Rectal smooth muscle tissue (tissue), 1 donor: ENCODE measurements at regions not wholly inside any gene's neighbourhood (a gene's known extent, or its start where the extent isn't known, plus 50 kb on each side); places are given as distances from the start of the nearest gene placed in this dataset.
"Not testable (repeated sequence)": the region's sequence is repeated elsewhere in the genome, so short reads cannot be mapped to it uniquely, and the experiment has no call there.

Source experiments
- H3K27ac ChIP-seq: one replicate; pipeline ENCODE4 v1.7.0; 2013; ENCODE audit warnings: low read depth, low read length, inconsistent platforms
- H3K27me3 ChIP-seq: one replicate; pipeline ENCODE4 v1.7.0; 2013; ENCODE audit warnings: low read length; ENCODE audit not compliant: control insufficient read depth, insufficient read depth
- H3K36me3 ChIP-seq: one replicate; pipeline ENCODE4 v1.7.0; 2013; ENCODE audit warnings: low read length; ENCODE audit not compliant: control insufficient read depth, insufficient read depth
- H3K4me1 ChIP-seq: one replicate; pipeline ENCODE4 v1.7.0; 2013; ENCODE audit warnings: low read length; ENCODE audit not compliant: control insufficient read depth, insufficient read depth
- H3K4me3 ChIP-seq: one replicate; pipeline ENCODE4 v1.7.0; 2013; ENCODE audit warnings: low read length
- H3K9ac ChIP-seq: one replicate; pipeline ENCODE4 v1.7.0; 2013; ENCODE audit warnings: low read length

GRCh38 chr4:118410138-118410537, 57.3 kb upstream of the PRSS12 start:
- H3K9ac ChIP-seq = no peak overlapping the region
- no peaks in the 10 kb centered on the region for H3K36me3 ChIP-seq
- H3K4me3 ChIP-seq = no peak overlapping the region
- H3K4me1 ChIP-seq = no peaks in the 10 kb centered on the region
- H3K27ac ChIP-seq = no peak overlapping the region
- H3K27me3 ChIP-seq = no peaks in the 10 kb centered on the region

GRCh38 chr4:118417325-118417724, 64.5 kb upstream of the PRSS12 start:
- no peak overlapping the region for H3K4me3 ChIP-seq
- H3K36me3 ChIP-seq = no peaks in the 10 kb centered on the region
- H3K9ac ChIP-seq = no peak overlapping the region
- H3K27ac ChIP-seq = no peak overlapping the region
- no peaks in the 10 kb centered on the region for H3K4me1 ChIP-seq
- no peaks in the 10 kb centered on the region for H3K27me3 ChIP-seq

GRCh38 chr4:118417800-118418199, 65.0 kb upstream of the PRSS12 start:
- not testable (repeated sequence) for H3K9ac ChIP-seq, H3K27me3 ChIP-seq, H3K4me1 ChIP-seq, H3K36me3 ChIP-seq, H3K27ac ChIP-seq, H3K4me3 ChIP-seq

GRCh38 chr4:118418396-118418795, 65.6 kb upstream of the PRSS12 start:
- H3K27ac ChIP-seq, H3K4me1 ChIP-seq, H3K36me3 ChIP-seq, H3K9ac ChIP-seq, H3K27me3 ChIP-seq, H3K4me3 ChIP-seq: not testable (repeated sequence)

GRCh38 chr4:118419626-118420025, 66.8 kb upstream of the PRSS12 start:
- H3K4me3 ChIP-seq, H3K36me3 ChIP-seq, H3K27ac ChIP-seq, H3K4me1 ChIP-seq, H3K9ac ChIP-seq, H3K27me3 ChIP-seq: not testable (repeated sequence)

- H3K4me1 ChIP-seq, H3K9ac ChIP-seq, H3K27ac ChIP-seq, H3K36me3 ChIP-seq, H3K4me3 ChIP-seq, H3K27me3 ChIP-seq: not testable (repeated sequence)
Observed at GRCh38 chr4:118424062-118424461, 71.3 kb upstream of the PRSS12 start.

GRCh38 chr4:118428881-118429280, 76.1 kb upstream of the PRSS12 start:
- H3K27me3 ChIP-seq, H3K4me1 ChIP-seq, H3K4me3 ChIP-seq, H3K36me3 ChIP-seq, H3K9ac ChIP-seq, H3K27ac ChIP-seq: not testable (repeated sequence)

- H3K27me3 ChIP-seq, H3K4me1 ChIP-seq, H3K36me3 ChIP-seq, H3K9ac ChIP-seq, H3K4me3 ChIP-seq, H3K27ac ChIP-seq: not testable (repeated sequence)
Observed at GRCh38 chr4:118432359-118432758, 79.6 kb upstream of the PRSS12 start.

- H3K36me3 ChIP-seq, H3K4me1 ChIP-seq, H3K4me3 ChIP-seq: not testable (repeated sequence)
Observed at GRCh38 chr4:118433612-118434375, 81.0 kb upstream of the PRSS12 start.

GRCh38 chr4:118435415-118435814, 82.6 kb upstream of the PRSS12 start:
- H3K4me3 ChIP-seq, H3K9ac ChIP-seq, H3K36me3 ChIP-seq, H3K4me1 ChIP-seq, H3K27ac ChIP-seq, H3K27me3 ChIP-seq: not testable (repeated sequence)

More at GRCh38 chr4:118433612-118434375, 81.0 kb upstream of the PRSS12 start:
- H3K27me3 ChIP-seq, H3K27ac ChIP-seq, H3K9ac ChIP-seq: not testable (repeated sequence)

GRCh38 chr4:118442115-118442837, 89.5 kb upstream of the PRSS12 start:
- not testable (repeated sequence) for H3K4me1 ChIP-seq, H3K9ac ChIP-seq, H3K4me3 ChIP-seq, H3K27me3 ChIP-seq, H3K27ac ChIP-seq, H3K36me3 ChIP-seq

- H3K27ac ChIP-seq, H3K27me3 ChIP-seq, H3K4me1 ChIP-seq, H3K9ac ChIP-seq, H3K4me3 ChIP-seq, H3K36me3 ChIP-seq: not testable (repeated sequence)
Observed at GRCh38 chr4:118447397-118447796, 94.6 kb upstream of the PRSS12 start.

GRCh38 chr4:118454857-118455256, 102.1 kb upstream of the PRSS12 start:
- H3K36me3 ChIP-seq, H3K4me3 ChIP-seq, H3K27ac ChIP-seq, H3K27me3 ChIP-seq, H3K4me1 ChIP-seq, H3K9ac ChIP-seq: not testable (repeated sequence)
